K562 (cell line): ENCODE measurements at regions not wholly inside any gene's neighbourhood (a gene's known extent, or its start where the extent isn't known, plus 50 kb on each side); places are given as distances from the start of the nearest gene placed in this dataset.

Source experiments
- ATAC-seq: fragments of 200-7000 bp; cut with Tn5 transposase; 3 replicates; pipeline ENCODE4 v1.9.1; 2020; ENCODE audit warnings: moderate library complexity
- BruUV-seq: library from RNA; stranded (reverse); fragments of 400-500 nt; replicated peaks from 2 replicates; lab custom pipeline; 2021; lab: Mats Ljungman, UMichigan
- CTCF ChIA-PET: fragments of 300-600 bp; formaldehyde crosslinking; extraction: SDS; loops from one replicate; lab custom pipeline; 2021; ENCODE audit warnings: low intra/inter-chr PET ratio; lab: Yijun Ruan, JAX
- POLR2A ChIA-PET: fragments of 300-600, 350-650 bp; sonication (Branson Sonifier 250); formaldehyde crosslinking; extraction: SDS; loops from one replicate; lab custom pipeline; 2021; ENCODE audit warnings: antibody characterized with exemption, inconsistent platforms; lab: Yijun Ruan, JAX
- DNase-seq, 4 experiments: peaks; one replicate each; pipeline versions ENCODE4 v3.0.0 to v3.0.0-alpha.2; 2011 to 2018; ENCODE audit warnings: low spot score in 3 of 4, mixed read lengths in 3 of 4; ENCODE audit errors: extremely low read depth in 1 of 4
- FAIRE-seq: peaks from 2 replicates; lab custom pipeline; 2011; peaks lifted over from hg19 to GRCh38; lab: Jason Lieb, UNC
- H2AFZ ChIP-seq: 2 replicates; pipeline ENCODE4 v1.6.0; 2011; ENCODE audit warnings: low read depth, low read length, control low read depth, inconsistent platforms
- H3K27ac ChIP-seq: fragments of 200-600 bp; 3 replicates; pipeline ENCODE4 v1.8.0; 2011; ENCODE audit warnings: low read depth, mild to moderate bottlenecking, control low read depth, inconsistent platforms, low read length, moderate library complexity, mixed read lengths; ENCODE audit errors: extremely low read depth
- H3K27me3 ChIP-seq, 2 experiments: fragments of 300-600 bp in 1 of 2; 2 replicates in 1 of 2; 3 replicates in 1 of 2; pipeline versions ENCODE4 v1.6.0 to v1.8.0; 2011; ENCODE audit warnings: inconsistent platforms in 2 of 2, low read length in 2 of 2, mild to moderate bottlenecking in 1 of 2, mixed read lengths in 1 of 2, moderate library complexity in 1 of 2; ENCODE audit not compliant: control insufficient read depth in 2 of 2, insufficient read depth in 2 of 2
- H3K36me3 ChIP-seq: fragments of 300-600 bp; 3 replicates; pipeline ENCODE4 v1.8.0; 2011; ENCODE audit warnings: mild to moderate bottlenecking, low read length, inconsistent platforms; ENCODE audit not compliant: control insufficient read depth, insufficient read depth
- H3K4me1 ChIP-seq, 2 experiments: fragments of 200-600 bp in 1 of 2; replicated peaks in 1 of 2; 2 replicates in 1 of 2; 3 replicates in 1 of 2; pipeline versions ENCODE4 v1.5.1 to v1.8.0; 2011; ENCODE audit warnings: inconsistent platforms in 2 of 2, low read length in 2 of 2, mild to moderate bottlenecking in 1 of 2, mixed read lengths in 1 of 2, moderate library complexity in 1 of 2; ENCODE audit not compliant: control insufficient read depth in 2 of 2, insufficient read depth in 2 of 2
- H3K4me2 ChIP-seq: 2 replicates; pipeline ENCODE4 v1.6.1; 2011; ENCODE audit warnings: low read length, control low read depth, inconsistent platforms, mixed read lengths; ENCODE audit not compliant: insufficient read depth
- H3K4me3 ChIP-seq: fragments of 200-600 bp; sonication (generic), shearing (Covaris generic); 2 replicates; pipeline ENCODE4 v1.5.1; 2016; ENCODE audit warnings: control low read depth, inconsistent platforms
- H3K79me2 ChIP-seq: fragments of 200-600 bp; 3 replicates; pipeline ENCODE4 v1.8.0; 2011; ENCODE audit warnings: low read length, inconsistent platforms; ENCODE audit not compliant: control insufficient read depth, insufficient read depth
- H3K9ac ChIP-seq, 2 experiments: 2 replicates each; pipeline versions ENCODE4 v1.6.0 to v1.6.1; 2011; ENCODE audit warnings: low read depth in 2 of 2, low read length in 2 of 2, control low read depth in 1 of 2, inconsistent platforms in 1 of 2, mild to moderate bottlenecking in 1 of 2, mixed read lengths in 1 of 2; ENCODE audit not compliant: insufficient read depth in 1 of 2
- H3K9me1 ChIP-seq: one replicate; pipeline ENCODE4 v1.6.0; 2011; ENCODE audit warnings: inconsistent platforms, mild to moderate bottlenecking, low read length, moderate library complexity; ENCODE audit not compliant: control insufficient read depth, insufficient read depth
- H3K9me3 ChIP-seq: replicated peaks from 2 replicates; pipeline ENCODE4 v1.5.1; 2011; ENCODE audit warnings: low read depth, low read length, inconsistent platforms; ENCODE audit not compliant: control insufficient read depth, insufficient read depth
- H4K20me1 ChIP-seq: replicated peaks from 2 replicates; pipeline ENCODE4 v1.6.1; 2011; ENCODE audit warnings: low read length, inconsistent platforms, mixed read lengths; ENCODE audit not compliant: control insufficient read depth, insufficient read depth
- CBFA2T2 ChIP-seq: fragments of 450-650 bp; conservative IDR thresholded peaks from 2 replicates; pipeline ENCODE4 v1.6.1; 2017; ENCODE audit warnings: mild to moderate bottlenecking
- CHD2 ChIP-seq: IDR thresholded peaks from 2 replicates; pipeline ENCODE4 v1.6.1; 2011; ENCODE audit warnings: low read depth, low read length
- CSDE1 ChIP-seq, 2 experiments: fragments of 450-650 bp; IDR thresholded peaks; 2 replicates each; pipeline ENCODE4 v1.6.1; 2016; ENCODE audit warnings: mild to moderate bottlenecking in 1 of 2
- FIP1L1 ChIP-seq: fragments of 200-400 bp; formaldehyde crosslinking; IDR thresholded peaks from 2 replicates; pipeline ENCODE4 v1.6.1; 2018; ENCODE audit warnings: mild to moderate bottlenecking, low read depth, low read length; ENCODE audit not compliant: poor library complexity, severe bottlenecking
- HCFC1 ChIP-seq: IDR thresholded peaks from 2 replicates; pipeline ENCODE4 v1.6.1; 2012; ENCODE audit warnings: low read depth, low read length, improper control_type of control experiment
- LEF1 ChIP-seq: fragments of 450-650 bp; IDR thresholded peaks from 2 replicates; pipeline ENCODE4 v1.6.1; 2016; ENCODE audit warnings: mild to moderate bottlenecking
- PCBP1 ChIP-seq: fragments of 200-400 bp; formaldehyde crosslinking; IDR thresholded peaks from 2 replicates; pipeline ENCODE4 v1.6.1; 2018; ENCODE audit warnings: mild to moderate bottlenecking, low read depth, low read length; ENCODE audit not compliant: poor library complexity, severe bottlenecking
- RFX5 ChIP-seq: IDR thresholded peaks from 2 replicates; pipeline ENCODE4 v1.6.1; 2011; ENCODE audit warnings: low read depth, mild to moderate bottlenecking, improper control_type of control experiment, low read length
- SRSF3 ChIP-seq: fragments of 200-400 bp; formaldehyde crosslinking; IDR thresholded peaks from 2 replicates; pipeline ENCODE4 v1.6.1; 2016; ENCODE audit warnings: mild to moderate bottlenecking, low read length, moderate library complexity; ENCODE audit not compliant: insufficient read depth
- ZBTB40 ChIP-seq, 2 experiments: fragments of 450-650 bp in 1 of 2; sonication (generic) in 1 of 2; formaldehyde crosslinking in 1 of 2; IDR thresholded peaks; 2 replicates each; pipeline versions ENCODE4 v1.7.1 to v1.9.0; 2016 to 2022; ENCODE audit warnings: inconsistent platforms in 1 of 2, mild to moderate bottlenecking in 1 of 2, missing genetic modification reagents in 1 of 2
- ZNF263 ChIP-seq: sonication (generic); formaldehyde crosslinking; IDR thresholded peaks from 2 replicates; pipeline ENCODE4 v1.8.0; 2022; ENCODE audit warnings: mild to moderate bottlenecking, missing genetic modification reagents, borderline replicate concordance
- ZNF436 ChIP-seq: fragments of 250-450, 450-650 bp; sonication (Bioruptor Pico); formaldehyde crosslinking; IDR thresholded peaks from 2 replicates; pipeline ENCODE4 v1.7.0; 2020; ENCODE audit warnings: mild to moderate bottlenecking
- ZNF57 ChIP-seq: fragments of 450-650 bp; formaldehyde crosslinking; IDR thresholded peaks from 2 replicates; pipeline ENCODE4 v1.4.0; 2020; ENCODE audit warnings: mild to moderate bottlenecking, moderate library complexity
- WGBS: fragments of 100-300 bp; shearing (Covaris generic); methylation state at CpG from one replicate; pipeline ENCODE4 v1.1.6; 2016; ENCODE audit warnings: low coverage, mixed read lengths; ENCODE audit not compliant: insufficient coverage; ENCODE audit errors: missing lambda C conversion rate; 5-methylcytosine and 5-hydroxymethylcytosine counted together
- in situ Hi-C: fragments of 300-500 bp; cut with MboI; formaldehyde crosslinking; loops from 4 replicates; pipeline ENCODE4 v1.15.0; 2018; ENCODE audit warnings: inconsistent platforms, mixed read lengths
- intact Hi-C: fragments of 100-400 bp; cut with micrococcal nuclease; formaldehyde crosslinking; loops from 2 replicates; pipeline ENCODE4 v1.14.2; 2022
- TF ChIP-seq, protein P1 (sequence below), 2 experiments: IDR thresholded peaks; 2 replicates each; pipeline ENCODE4 v1.6.1; 2011; ENCODE audit warnings: borderline replicate concordance in 1 of 2, control low read depth in 1 of 2, low read depth in 1 of 2, low read length in 1 of 2, mild to moderate bottlenecking in 1 of 2, mixed read lengths in 1 of 2, moderate library complexity in 1 of 2; ENCODE audit not compliant: insufficient read depth in 1 of 2, insufficient read length in 1 of 2, poor library complexity in 1 of 2, severe bottlenecking in 1 of 2; ENCODE audit errors: extremely low read depth in 1 of 2

DNA sequence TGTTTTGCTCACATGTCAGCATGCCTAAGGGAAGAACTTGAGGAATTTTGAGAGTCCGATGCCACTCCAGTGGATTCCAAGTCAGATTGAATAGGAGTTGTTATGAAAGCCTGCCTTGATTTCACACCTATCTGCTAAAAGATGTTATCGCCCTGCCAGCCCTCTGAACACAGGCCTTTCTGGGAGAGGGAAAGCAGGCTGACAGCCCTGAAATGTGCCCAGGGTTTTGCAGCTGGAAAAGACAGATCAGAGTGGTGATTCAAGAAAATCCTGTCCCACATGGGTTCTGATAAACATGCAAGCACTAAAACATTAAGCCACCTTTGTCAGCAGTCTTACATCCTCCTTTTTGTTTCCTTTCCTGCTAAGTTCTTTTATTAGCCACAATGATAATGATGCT, 1752.9 kb upstream of the CELF4 start:
- Histone ChIP-seq H3K4me2 (no peak overlapping the region), H3K9me3 (no peaks in the 10 kb centered on the region), H3K9ac (no peak overlapping the region), H4K20me1 (no peaks in the 10 kb centered on the region), H3K4me1 (no peaks in the 10 kb centered on the region), H3K36me3 (no peaks in the 10 kb centered on the region), H2AFZ (no peak overlapping the region), H3K9me1 (no peaks in the 10 kb centered on the region), H3K27ac (no peak overlapping the region), H3K4me3 (no peak overlapping the region), H3K27me3 (no peaks in the 10 kb centered on the region), H3K79me2 (no peaks in the 10 kb centered on the region)
- DNase-seq (no peak), ATAC-seq (no peak), FAIRE-seq (no peak)
- BruUV-seq: no TSS peak
- intact Hi-C loops (no loop called here), in situ Hi-C loops (no loop called here)
- ChIA-PET CTCF (no interaction called here), POLR2A (no interaction called here)
- WGBS: 6% methylated on average over 2 of the region's 2 CpGs
- no peak for TF ChIP-seq ZBTB40 (IDR thresholded peaks at IDR 0.05)
- no peak for TF ChIP-seq ZBTB40 (CRISPR knock-in tag; IDR thresholded peaks at IDR 0.05)
- no peak for TF ChIP-seq ZNF263 (CRISPR knock-in tag)
- no peak for TF ChIP-seq SRSF3
- TF ChIP-seq ZNF57 (CRISPR knock-in tag): no peak
- no peak for TF ChIP-seq FIP1L1
- TF ChIP-seq LEF1: no peak
- no peak for TF ChIP-seq CSDE1 (IDR thresholded peaks at IDR 0.05)
- no peak for TF ChIP-seq ZNF436 (CRISPR knock-in tag)
- TF ChIP-seq CBFA2T2: no peak
- TF ChIP-seq, protein P1, sequence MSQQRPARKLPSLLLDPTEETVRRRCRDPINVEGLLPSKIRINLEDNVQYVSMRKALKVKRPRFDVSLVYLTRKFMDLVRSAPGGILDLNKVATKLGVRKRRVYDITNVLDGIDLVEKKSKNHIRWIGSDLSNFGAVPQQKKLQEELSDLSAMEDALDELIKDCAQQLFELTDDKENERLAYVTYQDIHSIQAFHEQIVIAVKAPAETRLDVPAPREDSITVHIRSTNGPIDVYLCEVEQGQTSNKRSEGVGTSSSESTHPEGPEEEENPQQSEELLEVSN (IDR thresholded peaks at IDR 0.05; ENCODE audit: borderline replicate concordance in 1 of 2, extremely low read depth in 1 of 2, insufficient read depth in 1 of 2, insufficient read length in 1 of 2, low read depth in 1 of 2, low read length in 1 of 2, poor library complexity in 1 of 2, severe bottlenecking in 1 of 2): no peak
- no peak for TF ChIP-seq RFX5
- no peak for TF ChIP-seq PCBP1
- no peak for TF ChIP-seq HCFC1
- no peak for TF ChIP-seq CHD2
